GM19043 (cell line): ENCODE measurements at regions not wholly inside any gene's neighbourhood (a gene's known extent, or its start where the extent isn't known, plus 50 kb on each side); places are given as distances from the start of the nearest gene placed in this dataset.

Experiments used
- ATAC-seq: cut with Tn5 transposase; IDR thresholded peaks from one replicate; pipeline ENCODE4 v1.9.1; 2021; ENCODE audit warnings: low read depth; ENCODE audit not compliant: unreplicated experiment

GRCh38 chr1:109827466-109827865, 63.7 kb upstream of the EPS8L3 start:
- ATAC-seq, result no peak

- ATAC-seq, result no peak
Measured at GRCh38 chr1:109826930-109827349, 63.2 kb upstream of the EPS8L3 start.

- no peak for ATAC-seq
Measured at GRCh38 chr1:109826446-109826845, 62.7 kb upstream of the EPS8L3 start.

- no peak for ATAC-seq
Measured at GRCh38 chr1:109824349-109825115, 60.8 kb upstream of the EPS8L3 start.

- ATAC-seq, result no peak
Measured at GRCh38 chr1:109823543-109824348, 60.0 kb upstream of the EPS8L3 start.

GRCh38 chr1:109822749-109823542, 59.2 kb upstream of the EPS8L3 start:
- ATAC-seq, result no peak

- ATAC-seq, result no peak
Measured at GRCh38 chr1:109821831-109822745, 58.4 kb upstream of the EPS8L3 start.

GRCh38 chr1:109821221-109821669, 57.5 kb upstream of the EPS8L3 start:
- ATAC-seq, result no peak

GRCh38 chr1:109819906-109820305, 56.2 kb upstream of the EPS8L3 start:
- no peak for ATAC-seq

- ATAC-seq, result no peak
Measured at GRCh38 chr1:109818988-109819764, 55.5 kb upstream of the EPS8L3 start.

GRCh38 chr1:109818271-109818987, 54.7 kb upstream of the EPS8L3 start:
- ATAC-seq, result no peak

- no peak for ATAC-seq
Measured at GRCh38 chr1:109817881-109818270, 54.2 kb upstream of the EPS8L3 start.

GRCh38 chr1:109816975-109817535, 53.3 kb upstream of the EPS8L3 start:
- no peak for ATAC-seq

- peak; percentile 91 for ATAC-seq
Measured at GRCh38 chr1:109816175-109816811, 52.6 kb upstream of the EPS8L3 start.

GRCh38 chr1:109815809-109816174, 52.1 kb upstream of the EPS8L3 start:
- ATAC-seq, result no peak

- no peak for ATAC-seq
Measured at GRCh38 chr1:109814993-109815786, 51.5 kb upstream of the EPS8L3 start.

- ATAC-seq, result no peak
Measured at GRCh38 chr1:109814223-109814622, 50.5 kb upstream of the EPS8L3 start.
